ENCODE measurements at regions not wholly inside any gene's neighbourhood (a gene's known extent, or its start where the extent isn't known, plus 50 kb on each side); places are given as distances from the start of the nearest gene placed in this dataset.
"Not testable (repeated sequence)": the region's sequence is repeated elsewhere in the genome, so short reads cannot be mapped to it uniquely, and the experiment has no call there.

GRCh38 chr3:181189556-181189955 lies 200.0 kb upstream of the DNAJC19 start:
- POLR2A ChIA-PET (ENCODE audit: low non-redundant PET): no interaction called here
- TF ChIP-seq CTCF (conservative IDR thresholded peaks at IDR 0.05; ENCODE audit: low read depth, low read length) (no peak), EZH2 (IDR thresholded peaks at IDR 0.05; ENCODE audit: borderline replicate concordance, low read depth, low read length, poor library complexity, severe bottlenecking) (no peak)
- CTCF ChIA-PET: no interaction called here
- H3K4me1 ChIP-seq (ENCODE audit: insufficient read depth, low read length, poor library complexity, severe bottlenecking): no peaks in the 10 kb centered on the region
- no peaks in the 10 kb centered on the region for H3K9me3 ChIP-seq (ENCODE audit: low read depth, low read length, poor library complexity, severe bottlenecking)
- peaks cover 9% of the 10 kb centered on the region for H3K27me3 ChIP-seq (replicated peaks; ENCODE audit: insufficient read depth, low read depth, low read length, poor library complexity)
- no TSS peak for BruUV-seq (replicated peaks)
- no peak overlapping the region for H3K27ac ChIP-seq (ENCODE audit: low read depth, low read length, poor library complexity, severe bottlenecking)
- DNase-seq (ENCODE audit: low spot score): no peak
- intact Hi-C loops (cut with micrococcal nuclease; ENCODE audit: unreplicated experiment): no loop called here
- no peaks in the 10 kb centered on the region for H3K36me3 ChIP-seq (ENCODE audit: insufficient read depth, low read length, poor library complexity, severe bottlenecking)
- no peak overlapping the region for H3K4me3 ChIP-seq (ENCODE audit: low read depth, low read length, poor library complexity, severe bottlenecking)

- Histone ChIP-seq H3K4me3 (ENCODE audit: low read depth, low read length, poor library complexity, severe bottlenecking) (no peak overlapping the region), H3K36me3 (ENCODE audit: insufficient read depth, low read length, poor library complexity, severe bottlenecking) (no peaks in the 10 kb centered on the region), H3K4me1 (ENCODE audit: insufficient read depth, low read length, poor library complexity, severe bottlenecking) (no peaks in the 10 kb centered on the region), H3K9me3 (ENCODE audit: low read depth, low read length, poor library complexity, severe bottlenecking) (no peaks in the 10 kb centered on the region), H3K27me3 (replicated peaks; ENCODE audit: insufficient read depth, low read depth, low read length, poor library complexity) (peaks cover 19% of the 10 kb centered on the region), H3K27ac (ENCODE audit: low read depth, low read length, poor library complexity, severe bottlenecking) (no peak overlapping the region)
- intact Hi-C loops (cut with micrococcal nuclease; ENCODE audit: unreplicated experiment): no loop called here
- no peak for DNase-seq (ENCODE audit: low spot score)
- TF ChIP-seq CTCF (conservative IDR thresholded peaks at IDR 0.05; ENCODE audit: low read depth, low read length) (no peak), EZH2 (IDR thresholded peaks at IDR 0.05; ENCODE audit: borderline replicate concordance, low read depth, low read length, poor library complexity, severe bottlenecking) (no peak)
- POLR2A ChIA-PET (ENCODE audit: low non-redundant PET): no interaction called here
- no TSS peak for BruUV-seq (replicated peaks)
- CTCF ChIA-PET: no interaction called here
These were observed 194.2 kb upstream of the DNAJC19 start for GRCh38 chr3:181183764-181184163.

GRCh38 chr3:181183057-181183456 lies 193.5 kb upstream of the DNAJC19 start:
- POLR2A ChIA-PET (ENCODE audit: low non-redundant PET); CTCF ChIA-PET; H3K36me3 ChIP-seq (ENCODE audit: insufficient read depth, low read length, poor library complexity, severe bottlenecking); BruUV-seq (replicated peaks); H3K4me3 ChIP-seq (ENCODE audit: low read depth, low read length, poor library complexity, severe bottlenecking); H3K27ac ChIP-seq (ENCODE audit: low read depth, low read length, poor library complexity, severe bottlenecking); H3K4me1 ChIP-seq (ENCODE audit: insufficient read depth, low read length, poor library complexity, severe bottlenecking); intact Hi-C loops (cut with micrococcal nuclease; ENCODE audit: unreplicated experiment); DNase-seq (ENCODE audit: low spot score); H3K9me3 ChIP-seq (ENCODE audit: low read depth, low read length, poor library complexity, severe bottlenecking): not testable (repeated sequence)
- H3K27me3 ChIP-seq (replicated peaks; ENCODE audit: insufficient read depth, low read depth, low read length, poor library complexity): peaks cover 22% of the 10 kb centered on the region

- ChIA-PET POLR2A (ENCODE audit: low non-redundant PET) (interaction anchor here (0.7 kb wide), 1 partner anchor 99 kb away, joined by 4 read pairs; no protein-coding TSS in a partner anchor), CTCF (no interaction called here)
- no TSS peak for BruUV-seq (replicated peaks)
- no peaks in the 10 kb centered on the region for H3K36me3 ChIP-seq (ENCODE audit: insufficient read depth, low read length, poor library complexity, severe bottlenecking)
- intact Hi-C loops (cut with micrococcal nuclease; ENCODE audit: unreplicated experiment): loop anchor here (10.0 kb wide), 1 partner anchor 534 kb away; no protein-coding TSS in a partner anchor
- no peak for DNase-seq (ENCODE audit: low spot score)
- no peak for TF ChIP-seq EZH2 (IDR thresholded peaks at IDR 0.05; ENCODE audit: borderline replicate concordance, low read depth, low read length, poor library complexity, severe bottlenecking)
- TF ChIP-seq CTCF (conservative IDR thresholded peaks at IDR 0.05; ENCODE audit: low read depth, low read length): no peak
- no peaks in the 10 kb centered on the region for H3K9me3 ChIP-seq (ENCODE audit: low read depth, low read length, poor library complexity, severe bottlenecking)
- H3K4me3 ChIP-seq (ENCODE audit: low read depth, low read length, poor library complexity, severe bottlenecking): no peak overlapping the region
- H3K4me1 ChIP-seq (ENCODE audit: insufficient read depth, low read length, poor library complexity, severe bottlenecking): no peaks in the 10 kb centered on the region
- peaks cover 35% of the 10 kb centered on the region for H3K27me3 ChIP-seq (replicated peaks; ENCODE audit: insufficient read depth, low read depth, low read length, poor library complexity)
- no peak overlapping the region for H3K27ac ChIP-seq (ENCODE audit: low read depth, low read length, poor library complexity, severe bottlenecking)
These were observed 189.5 kb upstream of the DNAJC19 start for GRCh38 chr3:181178991-181179390.

Data from A673 (cell line).